HG03108 (cell line): ENCODE measurements at regions not wholly inside any gene's neighbourhood (a gene's known extent, or its start where the extent isn't known, plus 50 kb on each side); places are given as distances from the start of the nearest gene placed in this dataset.

Experiments
- ATAC-seq: cut with Tn5 transposase; IDR thresholded peaks from one replicate; pipeline ENCODE4 v1.9.1; 2021; ENCODE audit warnings: moderate library complexity; ENCODE audit not compliant: unreplicated experiment

DNA sequence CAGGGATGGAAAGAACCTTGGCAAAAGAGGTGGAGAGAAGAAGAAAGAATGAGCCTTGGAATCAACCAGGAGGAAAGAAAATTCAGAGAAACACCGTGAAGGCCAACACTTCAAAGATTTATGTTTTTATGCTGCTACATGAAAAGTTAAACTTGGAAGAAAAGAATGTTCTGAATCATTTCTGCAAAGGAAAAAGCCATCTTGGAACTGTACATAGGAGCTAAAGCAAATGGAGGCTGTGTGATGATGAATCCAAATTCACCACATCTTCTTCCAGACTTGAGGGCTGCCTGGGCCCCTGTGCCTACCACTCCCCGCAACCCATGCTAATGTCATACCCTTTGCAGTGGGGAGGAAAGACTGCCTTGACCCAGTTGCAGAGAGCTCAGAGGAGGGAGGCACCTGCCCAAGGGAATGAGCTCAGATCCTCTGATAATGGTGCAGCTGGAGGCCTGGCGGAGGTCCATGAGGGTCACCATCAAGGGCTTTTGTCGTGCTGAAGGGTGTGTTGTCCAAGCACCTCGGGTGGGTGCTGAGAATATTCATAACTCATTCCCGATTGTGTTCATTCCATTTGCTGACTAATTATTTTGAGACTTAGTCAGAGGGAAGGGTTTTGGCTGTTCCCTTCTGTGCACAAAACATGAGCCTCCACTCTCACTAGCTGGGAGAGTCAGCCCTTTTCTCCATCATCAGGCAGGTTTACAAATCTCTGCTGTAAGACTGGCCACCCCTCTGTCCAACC is 245.8 kb upstream of the JAG1 start:
- no peak for ATAC-seq

DNA sequence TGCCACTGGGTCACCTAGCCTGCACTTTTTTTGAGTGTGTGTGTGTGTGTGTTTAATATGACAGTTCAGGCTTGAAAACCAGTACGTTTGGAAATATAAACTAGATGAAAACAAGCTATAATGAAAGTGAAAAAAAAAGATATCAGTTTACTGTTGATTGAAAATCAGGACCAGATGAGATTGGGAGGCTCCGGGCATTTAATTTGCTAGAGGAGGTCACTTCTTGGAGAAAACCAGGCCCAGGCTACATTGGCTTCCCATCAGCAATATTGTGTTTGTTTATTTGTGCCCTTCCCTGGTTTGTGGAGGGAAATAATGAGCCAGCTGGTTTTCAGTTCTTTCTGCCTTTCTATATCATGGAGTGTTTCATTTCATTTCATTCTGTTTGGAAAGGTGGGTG is 246.6 kb upstream of the JAG1 start:
- no peak for ATAC-seq

DNA sequence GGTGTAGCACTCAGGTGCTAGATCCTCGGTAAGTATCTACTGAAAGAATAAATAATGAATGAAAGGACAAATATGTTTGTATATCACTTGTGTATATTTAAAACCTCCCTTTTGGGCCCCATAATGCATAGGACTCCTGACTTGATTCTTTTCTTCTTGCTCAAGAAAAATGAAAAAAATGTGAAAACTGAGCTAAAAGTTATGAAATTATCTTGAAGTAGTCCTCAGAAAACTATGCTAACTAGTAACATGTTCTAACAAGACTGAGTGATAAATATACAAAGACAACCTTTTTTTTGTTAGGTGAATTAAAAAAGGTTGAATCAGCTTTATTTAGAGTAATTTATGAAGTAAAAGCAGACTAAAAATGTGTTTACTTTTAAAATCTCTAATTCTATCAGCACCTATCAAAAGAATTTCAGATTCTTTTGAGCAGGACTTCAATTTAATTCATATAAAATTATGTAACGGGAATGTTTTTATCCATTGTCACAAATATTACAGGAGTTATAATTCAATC is 247.8 kb upstream of the JAG1 start:
- no peak for ATAC-seq

DNA sequence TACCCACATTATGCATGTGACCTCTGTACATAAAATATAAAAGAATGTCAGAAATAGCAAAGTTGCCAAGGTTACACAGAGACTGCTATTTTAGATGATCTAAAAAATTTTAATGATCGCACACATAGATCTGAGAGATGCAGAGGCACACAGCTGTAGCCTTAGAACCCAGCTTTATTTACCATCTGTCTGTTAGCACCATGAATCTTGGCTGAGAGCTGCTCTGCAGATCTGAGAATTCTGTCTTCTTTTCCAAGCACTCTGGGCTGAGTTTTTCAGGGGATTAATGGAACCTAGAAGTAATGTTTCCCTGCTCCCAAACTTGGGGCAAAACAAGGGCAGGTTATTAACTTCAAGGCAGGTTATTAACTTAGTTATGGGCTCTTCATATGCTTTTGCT is 248.7 kb upstream of the JAG1 start:
- ATAC-seq = no peak

DNA sequence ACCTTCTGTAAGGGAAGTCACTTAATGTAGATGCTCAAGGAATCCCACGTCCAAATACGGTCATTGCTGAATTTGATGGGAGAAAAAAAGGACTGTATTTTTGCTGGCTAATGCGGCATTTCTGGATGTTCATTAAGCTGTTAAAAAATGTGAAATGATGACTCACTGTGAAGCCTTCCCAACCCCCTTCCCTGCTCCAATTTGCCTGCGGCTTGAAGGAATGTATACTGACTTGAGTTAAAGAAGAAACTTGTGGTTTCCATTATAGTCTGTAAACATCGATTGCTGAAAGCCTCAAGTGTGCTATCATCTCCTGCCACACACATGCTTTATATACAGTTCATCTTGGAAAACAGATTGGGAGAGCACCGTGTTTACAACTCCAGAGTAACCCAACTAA is 249.1 kb upstream of the JAG1 start:
- ATAC-seq = no peak

DNA sequence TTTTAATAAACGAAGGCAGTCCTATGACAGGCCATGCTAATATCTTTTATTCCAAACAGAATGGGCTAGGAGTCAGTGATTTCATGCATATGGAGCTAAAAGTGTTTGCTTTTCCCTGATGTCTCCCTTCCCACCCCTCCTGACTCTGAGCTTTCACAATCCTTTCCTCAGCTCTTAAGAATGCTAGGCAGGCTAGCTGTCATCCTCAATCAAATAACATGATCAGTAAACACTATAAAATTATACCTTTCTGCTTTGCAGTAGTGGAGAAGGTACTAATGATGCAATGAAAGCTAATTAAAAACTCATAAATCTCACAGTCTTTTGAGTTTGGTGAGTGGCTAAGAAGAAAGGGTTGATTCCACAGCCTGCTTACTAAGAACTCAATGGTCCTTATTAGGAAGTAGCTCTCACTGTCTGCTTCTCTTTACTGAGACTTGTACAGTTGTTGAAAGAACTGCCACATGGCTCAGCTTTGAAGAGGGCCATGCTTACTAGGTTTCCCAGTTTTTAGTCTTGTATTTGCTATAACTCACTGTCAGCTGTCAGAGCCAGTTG is 250.9 kb upstream of the JAG1 start:
- no peak for ATAC-seq

DNA sequence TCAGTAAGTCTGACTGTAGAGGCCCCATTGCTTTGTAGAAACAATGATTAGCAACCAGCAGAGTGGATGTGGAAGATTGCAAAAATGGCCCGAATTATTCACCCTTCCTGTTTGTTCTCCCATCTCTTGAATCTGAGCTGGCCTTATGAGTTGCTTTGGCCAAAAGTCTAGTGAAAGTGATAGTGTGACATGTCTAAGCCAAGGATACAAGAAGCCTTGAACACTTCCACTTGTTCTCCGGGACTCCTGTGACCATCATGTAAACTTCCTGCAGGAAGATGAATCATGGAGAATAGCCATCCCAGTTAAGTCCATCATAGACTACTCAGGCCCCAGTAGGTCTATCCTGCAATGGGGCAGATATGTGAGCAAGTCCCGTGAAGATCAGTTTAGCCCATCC is 252.0 kb upstream of the JAG1 start:
- no peak for ATAC-seq

DNA sequence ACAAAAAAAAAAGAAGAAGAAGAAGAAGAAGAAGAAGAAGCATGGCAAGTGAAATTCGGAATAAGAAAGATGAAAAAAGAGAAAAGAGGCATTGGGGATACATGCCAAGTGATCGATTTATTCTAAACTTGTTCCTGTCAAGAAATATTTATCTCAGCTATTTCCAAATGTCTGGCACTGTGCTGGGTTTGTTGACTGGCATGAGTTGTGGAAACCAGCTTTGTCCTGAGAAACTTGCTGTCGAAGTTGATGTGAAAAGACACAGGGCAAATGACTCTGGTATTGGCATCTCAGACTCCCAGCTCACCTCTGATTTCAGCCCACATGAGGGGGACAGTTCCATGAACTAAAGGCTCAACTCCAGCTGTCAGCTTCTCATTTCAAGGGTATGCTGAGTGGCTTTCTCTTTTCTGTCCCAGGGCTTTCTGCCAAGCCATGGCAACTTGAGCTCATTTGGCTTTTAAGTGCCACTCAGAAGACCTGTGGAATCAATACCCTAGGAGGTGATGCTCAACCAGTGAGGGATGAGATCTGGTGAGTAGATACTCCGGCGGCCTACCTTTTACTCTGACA is 253.3 kb upstream of the JAG1 start:
- ATAC-seq = no peak

DNA sequence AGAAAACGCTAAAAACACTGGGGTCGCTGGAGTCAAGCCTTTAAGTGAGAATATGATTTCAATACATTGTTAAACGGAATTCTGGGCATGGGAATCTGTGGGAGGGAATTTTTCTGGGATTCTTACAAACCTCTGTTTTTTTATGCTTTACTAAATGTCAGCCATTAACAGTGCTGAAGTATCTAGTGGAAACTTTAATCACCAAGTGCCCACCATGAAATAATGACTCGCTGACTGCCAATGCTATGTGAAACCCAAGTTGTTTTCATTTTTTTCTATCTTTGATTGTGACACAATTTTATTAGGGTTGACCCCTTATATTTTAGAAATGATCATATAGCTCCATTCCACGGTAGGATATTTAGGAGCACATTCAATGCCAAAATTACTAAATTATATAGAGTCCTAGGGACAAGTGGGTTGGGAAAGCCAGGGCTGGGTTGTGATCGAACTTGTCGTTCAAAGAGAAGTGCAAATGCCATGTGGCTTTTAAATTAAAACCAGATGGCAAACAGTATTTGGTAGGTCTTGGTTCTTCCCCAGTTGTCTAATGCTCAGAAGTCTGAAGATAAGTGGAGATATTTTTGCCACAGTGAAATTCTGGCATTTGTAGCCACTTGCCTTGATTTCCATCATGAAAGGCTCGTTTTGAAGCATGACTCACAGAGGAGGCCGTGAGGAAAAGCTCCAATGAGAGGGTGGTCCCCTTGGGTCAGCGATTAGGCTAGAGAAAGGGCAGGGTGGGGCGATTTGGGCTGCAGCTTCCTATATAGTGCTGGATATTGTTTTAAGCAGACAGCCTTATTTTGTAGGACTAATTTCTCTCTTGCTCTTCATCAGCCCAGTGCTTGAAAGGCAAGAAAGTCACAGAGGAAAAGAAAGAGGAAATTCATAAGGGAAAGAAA is 254.4 kb upstream of the JAG1 start:
- no peak for ATAC-seq

DNA sequence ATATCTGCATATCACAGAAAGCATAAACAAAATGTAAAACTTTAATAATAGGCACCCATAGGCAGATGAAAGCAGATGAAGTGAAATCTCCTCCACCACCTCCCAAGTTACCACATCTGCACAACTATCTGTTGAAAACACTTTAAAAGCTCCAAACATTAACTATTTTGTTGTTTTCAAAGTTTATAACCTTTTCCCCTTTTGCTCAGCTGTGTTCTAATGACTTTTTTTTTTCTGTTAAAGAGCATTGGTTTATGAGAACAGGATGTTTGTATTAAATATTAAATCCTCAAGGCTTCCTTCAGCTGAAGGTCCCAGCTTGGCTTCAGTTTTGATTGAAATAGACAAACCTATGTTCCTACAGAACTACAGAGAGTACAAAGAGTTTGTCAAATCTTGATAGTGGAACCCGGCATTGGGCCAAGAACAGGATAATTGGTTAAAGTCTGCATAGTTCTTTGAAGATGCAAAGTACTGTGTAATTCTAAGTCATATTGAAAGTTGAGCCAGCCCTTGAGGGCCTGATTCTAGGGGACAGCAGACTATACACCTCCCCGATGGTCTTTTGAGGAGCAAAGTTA is 255.1 kb upstream of the JAG1 start:
- no peak for ATAC-seq

DNA sequence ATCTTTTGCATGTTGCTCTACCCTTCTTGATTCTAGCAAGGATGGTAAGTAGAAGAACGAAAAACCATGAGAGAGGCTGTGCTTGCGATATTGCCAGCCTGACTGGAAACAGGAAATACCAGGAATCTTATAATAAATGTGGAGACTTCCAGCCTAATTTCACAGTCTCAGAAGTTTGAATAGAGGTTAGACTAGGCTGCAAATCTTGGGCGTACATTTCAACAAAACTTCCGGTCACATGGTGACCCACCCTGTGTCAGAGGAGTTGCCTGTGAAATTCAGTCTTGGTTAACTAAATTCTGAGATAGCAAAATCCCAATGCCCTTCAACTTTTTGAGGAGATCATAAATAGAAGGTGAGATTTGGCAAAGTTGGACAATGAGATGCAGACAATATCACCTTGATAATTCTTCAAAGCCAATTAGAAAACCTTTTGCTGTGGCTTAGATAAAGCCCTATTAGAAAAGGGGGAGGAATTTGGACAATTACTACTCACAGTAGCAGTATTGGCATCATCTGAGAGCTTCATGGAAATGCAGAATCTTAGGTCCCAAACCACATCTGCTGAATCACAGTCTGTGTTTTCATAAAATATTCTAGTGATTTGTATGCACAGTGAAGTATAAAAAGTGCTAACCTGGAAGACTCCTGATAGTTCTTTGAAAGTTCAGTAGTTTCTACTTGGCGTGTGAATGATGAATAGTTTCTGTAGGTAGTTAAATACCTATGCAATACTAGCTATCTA is 262.0 kb upstream of the JAG1 start:
- no peak for ATAC-seq

DNA sequence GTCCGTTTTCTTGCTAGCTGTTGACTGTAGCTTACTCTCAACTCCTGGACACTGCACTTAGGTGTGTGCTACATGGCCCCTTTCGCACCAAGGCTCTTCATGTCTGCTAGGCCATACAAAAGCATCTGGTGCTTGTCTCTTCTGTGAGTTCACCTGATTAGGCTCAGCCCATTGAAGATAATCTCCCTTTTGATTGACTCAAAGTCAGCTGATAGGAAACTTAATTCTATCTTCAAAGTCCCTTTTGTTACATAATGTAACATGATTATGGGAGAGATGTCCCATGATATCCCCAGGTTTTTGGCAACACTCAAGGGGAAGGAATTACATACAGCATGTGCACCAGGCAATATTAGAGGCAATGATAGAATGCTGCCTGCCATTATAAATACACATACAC is 263.0 kb upstream of the JAG1 start:
- no peak for ATAC-seq

DNA sequence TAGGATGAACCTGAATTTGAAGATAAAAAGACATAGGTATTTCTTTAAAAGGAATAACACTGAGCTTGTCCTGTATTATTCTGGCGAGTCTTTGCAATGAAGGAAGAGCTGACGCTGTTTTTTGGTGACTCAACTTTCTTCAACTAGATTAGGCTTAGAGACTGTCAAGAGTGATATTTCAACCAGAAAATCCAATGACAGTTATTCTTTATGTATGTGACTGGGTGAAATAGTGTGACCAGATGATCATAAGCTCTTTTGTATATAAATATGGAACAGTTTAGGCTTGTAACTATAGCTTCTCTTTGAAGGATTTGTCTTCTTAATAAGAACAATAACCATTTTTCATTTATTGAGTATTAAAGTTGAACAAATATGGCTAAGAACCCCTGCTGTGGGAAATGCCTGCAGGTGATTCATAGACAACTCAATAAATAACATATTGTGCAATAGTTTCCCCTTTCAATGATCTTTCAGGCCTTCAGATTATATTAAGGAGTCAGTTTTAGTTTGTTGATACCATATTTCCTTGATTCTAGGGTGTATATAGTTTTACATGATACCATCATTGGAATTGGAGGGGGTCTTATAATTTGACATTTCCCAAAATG is 265.6 kb upstream of the JAG1 start:
- no peak for ATAC-seq

DNA sequence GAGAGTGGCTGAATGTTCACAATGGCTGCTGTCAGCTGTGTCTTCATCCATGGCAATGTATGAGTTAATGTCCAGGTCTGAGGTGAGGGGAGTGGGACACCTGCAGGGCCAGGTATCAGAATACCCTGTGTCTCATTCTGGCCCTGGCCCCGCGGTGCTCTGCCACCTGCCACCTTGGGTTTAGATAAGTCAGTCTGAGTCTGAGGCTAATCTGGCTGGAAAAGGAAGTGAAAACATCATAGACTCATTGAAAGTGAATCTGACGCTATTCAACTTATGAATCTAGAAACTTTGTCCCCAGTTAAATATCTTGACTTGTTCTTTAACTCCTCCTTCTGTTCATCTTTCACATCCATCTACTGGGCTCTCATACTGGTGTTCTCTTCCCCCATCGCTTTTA is 267.1 kb upstream of the JAG1 start:
- ATAC-seq = peak; percentile 89

DNA sequence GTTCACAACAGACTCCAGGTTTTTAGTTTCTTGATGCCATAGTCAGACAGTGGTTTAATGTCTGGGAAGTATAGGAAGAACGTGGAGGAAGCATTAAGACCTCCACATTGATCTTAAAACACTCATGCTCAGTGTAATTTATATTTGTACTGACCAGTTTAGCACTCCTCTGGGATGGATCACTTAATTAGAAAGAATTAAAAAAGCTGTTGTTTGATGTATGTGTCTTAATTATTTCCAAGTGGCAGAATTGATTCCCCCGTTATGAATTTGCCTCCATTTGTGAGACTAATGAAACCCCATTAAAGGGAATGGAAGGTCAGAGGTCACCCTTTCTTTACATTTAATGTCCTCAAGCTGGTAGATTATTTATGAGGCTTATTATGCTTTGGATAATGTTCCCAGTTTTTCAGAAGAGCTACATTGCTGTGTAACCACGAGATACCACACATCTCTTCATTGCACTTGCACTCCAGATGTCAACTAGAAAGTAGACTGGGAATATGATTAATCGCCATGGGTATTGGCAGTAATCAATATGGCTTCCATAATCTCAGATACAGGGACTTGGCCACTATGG is 270.0 kb upstream of the JAG1 start:
- ATAC-seq = no peak

DNA sequence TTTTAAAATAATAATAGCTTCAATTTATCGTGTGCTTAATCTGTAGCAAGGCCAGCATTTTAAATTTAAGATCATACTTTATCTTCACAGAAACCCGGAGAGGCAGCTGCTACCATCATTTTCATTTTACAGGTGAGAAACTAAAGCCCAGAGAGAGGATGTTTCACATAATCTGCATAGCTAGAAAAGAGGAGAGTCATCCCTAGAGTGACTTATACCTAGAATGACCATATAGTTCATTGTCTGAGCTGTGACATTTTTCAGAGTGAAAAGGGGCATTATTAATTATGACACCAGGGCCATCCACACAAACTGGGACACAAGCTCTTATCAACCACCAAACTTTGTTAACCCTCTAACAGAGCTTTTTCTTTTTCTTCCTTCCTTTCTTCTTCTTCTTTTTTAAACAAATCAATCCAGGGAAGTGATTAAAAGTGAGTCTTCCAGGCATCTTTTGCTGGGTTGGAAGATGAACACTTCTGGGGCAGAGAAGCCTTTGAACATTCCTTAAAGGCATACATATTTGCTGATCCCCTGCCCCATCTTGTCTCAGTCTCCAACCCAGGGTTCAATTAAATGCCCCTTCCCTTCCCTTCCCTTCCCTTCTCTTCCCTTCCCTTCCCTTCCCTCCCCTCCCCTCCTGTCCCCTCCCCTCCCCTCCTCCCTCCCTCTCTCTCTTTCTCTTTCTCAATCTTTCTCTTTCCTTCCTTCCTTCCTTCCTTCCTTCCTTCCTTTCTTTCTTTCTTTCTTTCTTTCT is 272.5 kb upstream of the JAG1 start:
- ATAC-seq = no peak

DNA sequence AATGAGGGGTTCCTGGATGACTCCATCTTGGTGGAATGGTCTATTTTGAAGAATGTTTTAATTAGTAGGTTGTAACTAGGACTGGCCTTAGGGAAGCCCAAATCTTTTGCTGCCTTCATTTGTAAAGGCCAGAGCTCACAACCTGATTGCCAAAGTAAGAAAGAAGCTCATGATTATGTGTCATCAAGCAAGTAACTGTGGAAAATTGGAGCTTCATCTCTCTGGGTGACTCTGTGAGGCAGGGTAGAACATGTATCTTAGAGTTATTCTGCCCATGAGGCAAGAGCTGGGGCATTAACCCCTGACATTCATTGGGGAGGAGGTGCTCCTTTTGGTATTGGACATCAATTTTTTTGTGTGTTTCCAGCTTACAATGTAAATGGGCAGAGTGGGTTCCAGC is 273.9 kb upstream of the JAG1 start:
- no peak for ATAC-seq

DNA sequence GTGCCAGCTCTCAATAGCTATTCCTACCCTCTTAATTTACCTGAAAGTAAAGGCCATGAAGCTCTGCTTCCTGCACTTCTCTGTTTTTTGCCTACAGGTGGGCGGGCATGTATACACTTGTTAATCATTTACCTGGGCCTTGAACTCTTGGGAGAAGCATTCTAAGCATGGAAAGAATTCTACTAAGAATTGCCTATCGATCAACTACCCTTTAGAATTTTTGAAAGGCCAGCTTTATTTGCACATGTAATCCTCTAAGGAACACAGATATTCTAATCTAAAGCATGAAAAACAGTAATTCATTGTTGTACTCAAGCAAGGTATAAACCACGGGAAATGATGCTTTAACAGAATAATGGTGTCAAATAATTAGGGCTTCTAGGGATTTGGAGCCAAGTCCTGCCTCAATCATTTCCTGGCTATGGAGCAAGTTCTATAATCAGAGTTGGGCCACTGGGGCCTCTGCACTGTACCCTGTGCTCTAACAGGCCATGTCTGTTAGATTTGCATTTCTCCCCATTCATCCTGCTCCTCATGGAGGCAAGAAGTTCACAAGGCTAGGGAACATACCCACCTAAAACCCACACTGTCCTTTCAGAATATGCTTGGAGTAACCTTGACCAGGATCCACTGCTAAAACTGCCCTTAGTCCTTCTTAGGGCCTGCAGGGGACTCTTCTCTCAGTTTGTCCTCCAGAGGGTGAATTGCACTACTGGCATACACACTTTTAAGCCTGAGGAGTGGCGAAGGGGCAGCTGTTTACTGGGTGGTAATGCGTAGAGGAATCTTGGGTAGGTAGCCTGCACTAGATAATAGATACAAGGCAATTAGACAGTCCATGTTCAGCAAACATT is 276.4 kb upstream of the JAG1 start:
- ATAC-seq = no peak
